H9 (cell line): ENCODE measurements at regions not wholly inside any gene's neighbourhood (a gene's known extent, or its start where the extent isn't known, plus 50 kb on each side); places are given as distances from the start of the nearest gene placed in this dataset.

ENCODE experiments used
- DNase-seq: peaks from one replicate; pipeline ENCODE4 v3.0.0-alpha.2; 2017
- H2AFZ ChIP-seq: one replicate; pipeline ENCODE4 v1.6.1; 2013; ENCODE audit warnings: mild to moderate bottlenecking, low read length, control low read depth, moderate library complexity
- H2AK5ac ChIP-seq: 2 replicates; pipeline ENCODE4 v1.6.1; 2013; ENCODE audit warnings: low read length, control low read depth, mixed read lengths; ENCODE audit not compliant: insufficient read length
- H2BK120ac ChIP-seq: one replicate; pipeline ENCODE4 v1.6.1; 2013; ENCODE audit warnings: low read depth, mild to moderate bottlenecking, low read length, control low read depth, inconsistent platforms; ENCODE audit not compliant: poor library complexity, severe bottlenecking
- H2BK12ac ChIP-seq: 2 replicates; pipeline ENCODE4 v1.6.1; 2013; ENCODE audit warnings: low read length, control low read depth, mixed read lengths, low read depth; ENCODE audit not compliant: insufficient read length
- H2BK15ac ChIP-seq: 2 replicates; pipeline ENCODE4 v1.6.1; 2013; ENCODE audit warnings: low read depth, low read length, control low read depth
- H2BK20ac ChIP-seq: one replicate; pipeline ENCODE4 v1.6.1; 2013; ENCODE audit warnings: low read depth, mild to moderate bottlenecking, low read length, control low read depth, inconsistent platforms; ENCODE audit not compliant: poor library complexity, severe bottlenecking
- H2BK5ac ChIP-seq: 2 replicates; pipeline ENCODE4 v1.6.1; 2013; ENCODE audit warnings: low read length, control low read depth, mixed read lengths; ENCODE audit not compliant: insufficient read length
- H3K14ac ChIP-seq: 2 replicates; pipeline ENCODE4 v1.6.1; 2013; ENCODE audit warnings: low read length, control low read depth; ENCODE audit not compliant: insufficient read depth
- H3K18ac ChIP-seq: 2 replicates; pipeline ENCODE4 v1.6.1; 2013; ENCODE audit warnings: low read depth, mild to moderate bottlenecking, mixed read lengths, low read length, control low read depth; ENCODE audit not compliant: insufficient read length
- H3K23ac ChIP-seq: 2 replicates; pipeline ENCODE4 v1.6.1; 2013; ENCODE audit warnings: low read length, control low read depth, mixed read lengths, low read depth; ENCODE audit not compliant: insufficient read length
- H3K23me2 ChIP-seq: 2 replicates; pipeline ENCODE4 v1.6.1; 2013; ENCODE audit warnings: low read depth, mild to moderate bottlenecking, mixed read lengths, low read length, control low read depth; ENCODE audit not compliant: insufficient read length, poor library complexity, severe bottlenecking
- H3K27ac ChIP-seq: 2 replicates; pipeline ENCODE4 v1.5.1; 2013; ENCODE audit warnings: low read length, control low read depth, mixed read lengths, low read depth; ENCODE audit not compliant: insufficient read length
- H3K27me3 ChIP-seq: 2 replicates; pipeline ENCODE4 v1.6.1; 2013; ENCODE audit warnings: low read length, control low read depth, inconsistent platforms; ENCODE audit not compliant: insufficient read depth
- H3K4ac ChIP-seq: 2 replicates; pipeline ENCODE4 v1.6.1; 2013; ENCODE audit warnings: low read depth, mild to moderate bottlenecking, control low read depth, inconsistent platforms, low read length, moderate library complexity
- H3K4me1 ChIP-seq: 2 replicates; pipeline ENCODE4 v1.6.1; 2013; ENCODE audit warnings: low read length, control low read depth, inconsistent platforms; ENCODE audit not compliant: insufficient read depth
- H3K4me2 ChIP-seq: 2 replicates; pipeline ENCODE4 v1.6.1; 2013; ENCODE audit warnings: low read length, control low read depth, mixed read lengths; ENCODE audit not compliant: insufficient read length, insufficient read depth
- H3K56ac ChIP-seq: 2 replicates; pipeline ENCODE4 v1.6.1; 2013; ENCODE audit warnings: low read depth, mild to moderate bottlenecking, mixed read lengths, low read length, control low read depth; ENCODE audit not compliant: insufficient read length
- H3K79me1 ChIP-seq: 2 replicates; pipeline ENCODE4 v1.6.1; 2013; ENCODE audit warnings: low read depth, mild to moderate bottlenecking, moderate library complexity, low read length, control low read depth, inconsistent platforms; ENCODE audit not compliant: insufficient read depth, poor library complexity, severe bottlenecking
- H3K79me2 ChIP-seq: 2 replicates; pipeline ENCODE4 v1.6.1; 2013; ENCODE audit warnings: low read length, control low read depth, inconsistent platforms; ENCODE audit not compliant: insufficient read depth
- H3K9ac ChIP-seq: 2 replicates; pipeline ENCODE4 v1.6.1; 2013; ENCODE audit warnings: low read length, control low read depth, mixed read lengths; ENCODE audit not compliant: insufficient read length; ENCODE audit errors: extremely low read depth
- H3K9me3 ChIP-seq: one replicate; pipeline ENCODE4 v1.6.1; 2013; ENCODE audit warnings: low read depth, low read length, inconsistent platforms; ENCODE audit not compliant: control insufficient read depth
- H3T11ph ChIP-seq: one replicate; pipeline ENCODE4 v1.6.1; 2013; ENCODE audit warnings: mild to moderate bottlenecking, low read length, control low read depth, inconsistent platforms
- H4K20me1 ChIP-seq: one replicate; pipeline ENCODE4 v1.6.1; 2013; ENCODE audit not compliant: control insufficient read depth, insufficient read length, insufficient read depth
- H4K5ac ChIP-seq: 2 replicates; pipeline ENCODE4 v1.6.1; 2013; ENCODE audit warnings: low read depth, mild to moderate bottlenecking, mixed read lengths, low read length, control low read depth; ENCODE audit not compliant: insufficient read length
- H4K8ac ChIP-seq: replicated peaks from 2 replicates; pipeline ENCODE4 v1.6.1; 2013; ENCODE audit warnings: low read length, control low read depth, mixed read lengths, low read depth; ENCODE audit not compliant: insufficient read length
- H4K91ac ChIP-seq: 2 replicates; pipeline ENCODE4 v1.6.1; 2013; ENCODE audit warnings: low read depth, mild to moderate bottlenecking, moderate library complexity, mixed read lengths, low read length, control low read depth; ENCODE audit not compliant: insufficient read length
- H3K27ac Mint-ChIP-seq, 3 experiments: 2 replicates in 2 of 3; 3 replicates in 1 of 3; pipeline ENCODE4 v1.8.0; 2020 to 2021; ENCODE audit warnings: mixed read lengths in 3 of 3, mild to moderate bottlenecking in 1 of 3, moderate library complexity in 1 of 3
- H3K27me3 Mint-ChIP-seq: 2 replicates; pipeline ENCODE4 v1.8.0; 2021; ENCODE audit warnings: low read depth, mild to moderate bottlenecking, moderate library complexity, mixed read lengths
- H3K36me3 Mint-ChIP-seq, 3 experiments: 2 replicates in 2 of 3; 3 replicates in 1 of 3; pipeline ENCODE4 v1.8.0; 2020 to 2021; ENCODE audit warnings: low read depth in 3 of 3, mixed read lengths in 3 of 3; ENCODE audit not compliant: insufficient read depth in 1 of 3
- H3K4me1 Mint-ChIP-seq, 2 experiments: 2 replicates each; pipeline ENCODE4 v1.8.0; 2020; ENCODE audit warnings: mixed read lengths in 2 of 2
- H3K4me3 Mint-ChIP-seq, 2 experiments: 2 replicates in 1 of 2; 3 replicates in 1 of 2; pipeline ENCODE4 v1.8.0; 2020 to 2021; ENCODE audit warnings: mild to moderate bottlenecking in 2 of 2, mixed read lengths in 2 of 2, moderate library complexity in 1 of 2
- H3K9me3 Mint-ChIP-seq, 2 experiments: 2 replicates in 1 of 2; 3 replicates in 1 of 2; pipeline ENCODE4 v1.8.0; 2020; ENCODE audit warnings: mild to moderate bottlenecking in 2 of 2, mixed read lengths in 2 of 2, moderate library complexity in 1 of 2
- WGBS: extraction: QIAGEN DNeasy Blood & Tissue Kit; methylation state at CpG from one replicate; pipeline ENCODE4 v1.1.7; 2013; ENCODE audit warnings: missing lambda C conversion rate, low lambda C conversion rate, mixed read lengths; ENCODE audit not compliant: insufficient read length; ENCODE audit errors: extremely low coverage; 5-methylcytosine and 5-hydroxymethylcytosine counted together
- TF ChIP-seq, protein P1 (sequence below): fragments of 200-600 bp; sonication (generic); conservative IDR thresholded peaks from 3 replicates; pipeline ENCODE4 v1.8.0; 2021; ENCODE audit warnings: antibody characterized with exemption, mild to moderate bottlenecking

DNA sequence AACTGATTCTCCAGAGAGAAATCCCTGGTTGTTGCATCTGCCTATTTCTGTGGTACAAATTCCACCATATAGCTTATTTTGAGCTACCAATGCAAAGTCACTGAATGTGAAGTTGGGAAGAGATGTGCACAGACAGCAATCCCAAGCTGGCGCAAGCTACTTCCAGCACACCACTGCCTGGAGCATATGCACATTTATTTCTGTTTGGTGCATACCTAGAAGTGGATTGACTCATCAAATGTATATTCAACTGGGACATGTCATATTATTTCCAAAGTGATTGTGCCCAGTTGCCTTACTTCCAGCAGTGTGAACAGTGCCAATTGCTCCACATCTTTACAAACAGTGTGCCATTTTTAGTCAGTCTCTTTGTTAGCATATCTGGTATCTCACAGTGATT, 58.2 kb upstream of the PLD5 start:
- Histone ChIP-seq H2AFZ (no peak overlapping the region), H3K4me1 (peaks cover 3% of the 10 kb centered on the region; the same call in 1 of the 2 replicates), H3T11ph (no peak overlapping the region), H4K8ac (no peak overlapping the region), H3K9ac (no peak overlapping the region), H3K56ac (no peak overlapping the region), H3K23ac (no peak overlapping the region), H2BK120ac (no peak overlapping the region), H3K9me3 (no peaks in the 10 kb centered on the region), H3K23me2 (peaks cover 3% of the 10 kb centered on the region), H3K4ac (no peak overlapping the region), H4K91ac (no peak overlapping the region), H4K5ac (no peak overlapping the region), H2BK15ac (no peak overlapping the region), H2BK20ac (no peak overlapping the region), H3K18ac (no peak overlapping the region), H3K79me2 (no peaks in the 10 kb centered on the region), H2AK5ac (no peak overlapping the region), H3K4me2 (no peak overlapping the region), H3K27ac (no peak overlapping the region), H3K79me1 (no peaks in the 10 kb centered on the region), H3K27me3 (no peaks in the 10 kb centered on the region), H2BK12ac (no peak overlapping the region), H4K20me1 (no peaks in the 10 kb centered on the region), H3K14ac (no peak overlapping the region), H2BK5ac (no peak overlapping the region)
- no peak for DNase-seq
- TF ChIP-seq, protein P1, sequence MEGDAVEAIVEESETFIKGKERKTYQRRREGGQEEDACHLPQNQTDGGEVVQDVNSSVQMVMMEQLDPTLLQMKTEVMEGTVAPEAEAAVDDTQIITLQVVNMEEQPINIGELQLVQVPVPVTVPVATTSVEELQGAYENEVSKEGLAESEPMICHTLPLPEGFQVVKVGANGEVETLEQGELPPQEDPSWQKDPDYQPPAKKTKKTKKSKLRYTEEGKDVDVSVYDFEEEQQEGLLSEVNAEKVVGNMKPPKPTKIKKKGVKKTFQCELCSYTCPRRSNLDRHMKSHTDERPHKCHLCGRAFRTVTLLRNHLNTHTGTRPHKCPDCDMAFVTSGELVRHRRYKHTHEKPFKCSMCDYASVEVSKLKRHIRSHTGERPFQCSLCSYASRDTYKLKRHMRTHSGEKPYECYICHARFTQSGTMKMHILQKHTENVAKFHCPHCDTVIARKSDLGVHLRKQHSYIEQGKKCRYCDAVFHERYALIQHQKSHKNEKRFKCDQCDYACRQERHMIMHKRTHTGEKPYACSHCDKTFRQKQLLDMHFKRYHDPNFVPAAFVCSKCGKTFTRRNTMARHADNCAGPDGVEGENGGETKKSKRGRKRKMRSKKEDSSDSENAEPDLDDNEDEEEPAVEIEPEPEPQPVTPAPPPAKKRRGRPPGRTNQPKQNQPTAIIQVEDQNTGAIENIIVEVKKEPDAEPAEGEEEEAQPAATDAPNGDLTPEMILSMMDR = no peak
- Mint-ChIP-seq H3K27ac (peak overlapping the region in 1 of 3 experiments; percentile 23; a peak in 1 of 7 replicates), H3K4me3 (no peak overlapping the region), H3K9me3 (peaks cover 21% of the 10 kb centered on the region in 2 experiments), H3K27me3 (peaks cover 5% of the 10 kb centered on the region), H3K36me3 (peaks cover 13 to 35% (median 16%) of the 10 kb centered on the region in 3 experiments), H3K4me1 (peaks cover 21 to 25% of the 10 kb centered on the region in 2 experiments)
- WGBS = no CpG with 5 or more reads among the region's 1 CpG
